Activated T-cell treated with anti-CD3 and anti-CD28 coated beads for 4 hours (primary cell): ENCODE measurements at regions not wholly inside any gene's neighbourhood (a gene's known extent, or its start where the extent isn't known, plus 50 kb on each side); places are given as distances from the start of the nearest gene placed in this dataset.
"Not testable (repeated sequence)": the region's sequence is repeated elsewhere in the genome, so short reads cannot be mapped to it uniquely, and the experiment has no call there.

Experiments used
- DNase-seq: peaks from one replicate; pipeline ENCODE4 v3.0.0-alpha.2; 2020

DNA sequence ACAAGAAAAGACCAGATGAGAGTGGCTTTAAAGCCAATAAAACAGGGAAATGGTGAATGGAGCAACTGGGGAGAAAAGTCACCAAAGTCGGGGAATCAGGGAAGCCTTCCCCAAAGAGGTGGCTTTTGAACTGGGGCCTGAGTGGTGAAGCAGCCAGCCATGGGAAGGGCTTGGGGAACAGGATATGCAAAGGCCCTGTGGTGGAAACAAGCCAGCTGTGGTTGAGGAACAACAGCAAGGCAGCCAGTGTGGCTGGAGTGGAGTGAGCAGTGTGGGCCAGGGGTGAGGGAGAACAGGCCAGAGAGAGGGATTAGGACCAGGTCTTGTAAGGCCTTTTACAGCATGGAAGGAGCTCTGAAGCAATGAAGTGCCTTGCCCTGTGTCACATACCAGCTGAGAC lies 51.0 kb upstream of the ROPN1B start:
- DNase-seq: not testable (repeated sequence)

DNA sequence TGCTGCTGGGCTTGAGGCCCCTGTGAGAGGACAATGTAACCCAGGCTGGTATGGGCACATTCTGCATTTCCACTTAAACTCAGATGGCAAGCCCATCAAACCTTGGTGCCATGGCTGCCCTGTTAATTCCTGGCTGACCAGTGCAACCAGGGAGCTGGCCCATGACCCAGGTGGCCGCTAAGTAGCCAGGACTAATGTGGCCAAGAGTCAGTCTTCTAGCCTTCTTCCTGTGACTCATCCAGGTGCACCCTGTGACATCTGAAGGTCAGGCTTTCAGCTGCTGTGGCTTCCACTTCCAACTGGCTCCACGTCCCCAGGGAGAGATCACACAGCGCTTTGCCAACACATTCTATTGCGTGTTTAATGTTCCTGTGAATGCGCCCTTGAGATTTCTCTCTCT lies 50.5 kb upstream of the ROPN1B start:
- not testable (repeated sequence) for DNase-seq

DNA sequence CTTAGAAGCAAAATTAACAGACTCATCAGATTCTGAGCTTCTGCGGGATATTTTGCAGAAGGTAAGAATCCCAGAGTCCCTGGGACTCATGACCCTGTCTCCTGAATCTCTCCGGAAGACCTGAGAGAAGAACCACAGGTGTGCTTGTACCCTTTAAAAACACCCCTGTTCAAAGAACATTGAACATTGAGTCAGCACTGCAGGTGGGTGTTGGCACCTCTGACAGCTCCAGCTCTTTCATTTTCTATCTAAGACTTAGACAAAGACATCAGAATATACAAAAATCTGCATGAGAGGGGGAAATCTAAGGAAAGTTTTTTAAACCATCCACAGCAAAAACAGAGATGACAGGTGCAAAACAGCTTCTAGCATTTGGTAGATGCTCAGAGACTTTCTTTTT lies 50.1 kb upstream of the ROPN1B start:
- not testable (repeated sequence) for DNase-seq
